B cell (primary cell): ENCODE measurements at regions not wholly inside any gene's neighbourhood (a gene's known extent, or its start where the extent isn't known, plus 50 kb on each side); places are given as distances from the start of the nearest gene placed in this dataset.

Experiments used
- ATAC-seq: fragments of 200-7000 bp; cut with Tn5 transposase; one replicate; pipeline ENCODE4 v1.10.0; 2021; ENCODE audit warnings: low read depth, mild to moderate bottlenecking, moderate number of reproducible peaks, moderate library complexity
- CTCF ChIA-PET: fragments of 350-600 bp; sonication (Branson Sonifier 250); formaldehyde crosslinking; loops from one replicate; lab custom pipeline; 2021; ENCODE audit warnings: antibody characterized with exemption, inconsistent platforms; lab: Charles Lee
- POLR2A ChIA-PET: fragments of 350-600 bp; sonication (Branson Sonifier 250); formaldehyde crosslinking; loops from one replicate; lab custom pipeline; 2021; ENCODE audit warnings: antibody characterized with exemption; lab: Charles Lee
- DNase-seq: peaks from one replicate; pipeline ENCODE4 v3.0.0; 2013
- H2AFZ ChIP-seq: 2 replicates; pipeline ENCODE4 v1.6.1; 2012; ENCODE audit warnings: mild to moderate bottlenecking, low read depth, low read length; ENCODE audit not compliant: insufficient read depth, poor library complexity, severe bottlenecking
- H3K27ac ChIP-seq, 2 donors: 1 replicate in 1 of 2; 2 replicates in 1 of 2; pipeline ENCODE4 v1.5.1; 2012 to 2013; ENCODE audit warnings: low read length in 2 of 2, mild to moderate bottlenecking in 2 of 2, moderate library complexity in 1 of 2
- H3K27me3 ChIP-seq, 4 experiments: fragments of 200-600 bp in 1 of 4; sonication (generic) in 1 of 4; replicated peaks in 1 of 4; 1 replicate in 2 of 4; 2 replicates in 2 of 4; pipeline versions ENCODE4 v1.6.1 to v1.7.0; 2013 to 2016; ENCODE audit warnings: low read length in 3 of 4, mild to moderate bottlenecking in 2 of 4, mixed read lengths in 1 of 4, moderate library complexity in 1 of 4; ENCODE audit not compliant: insufficient read depth in 4 of 4, control insufficient read depth in 3 of 4; ENCODE audit errors: control extremely low read depth in 1 of 4
- H3K36me3 ChIP-seq, 2 experiments: replicated peaks in 1 of 2; 1 replicate in 1 of 2; 2 replicates in 1 of 2; pipeline versions ENCODE4 v1.6.1 to v1.7.1; 2013; ENCODE audit warnings: low read length in 1 of 2; ENCODE audit not compliant: insufficient read depth in 2 of 2, control insufficient read depth in 1 of 2; ENCODE audit errors: control extremely low read depth in 1 of 2, extremely low read depth in 1 of 2
- H3K4me1 ChIP-seq, 2 donors: fragments of 200-600 bp in 1 of 2; sonication (generic) in 1 of 2; 1 replicate in 1 of 2; 2 replicates in 1 of 2; pipeline versions ENCODE4 v1.5.1 to v1.6.1; 2013 to 2017; ENCODE audit warnings: low read length in 2 of 2; ENCODE audit not compliant: control insufficient read depth in 2 of 2, insufficient read depth in 2 of 2
- H3K4me2 ChIP-seq: replicated peaks from 2 replicates; pipeline ENCODE3; 2012; ENCODE audit warnings: mild to moderate bottlenecking, low read depth, low read length; ENCODE audit not compliant: poor library complexity, severe bottlenecking
- H3K4me3 ChIP-seq, 5 experiments: fragments of 200-600 bp in 1 of 5; sonication (generic) in 1 of 5; 1 replicate in 3 of 5; 2 replicates in 2 of 5; pipeline versions ENCODE4 v1.5.1 to v1.7.0; 2011 to 2016; ENCODE audit warnings: low read length in 4 of 5, mild to moderate bottlenecking in 4 of 5, low read depth in 2 of 5, control low read depth in 1 of 5, moderate library complexity in 1 of 5; ENCODE audit not compliant: insufficient read depth in 1 of 5; ENCODE audit errors: control extremely low read depth in 1 of 5, extremely low read depth in 1 of 5
- H3K79me2 ChIP-seq: fragments of 200-600 bp; sonication (generic); one replicate; pipeline ENCODE4 v1.6.0; 2016; ENCODE audit warnings: low read length; ENCODE audit not compliant: control insufficient read depth, insufficient read depth
- H3K9ac ChIP-seq: fragments of 200-600 bp; sonication (generic); 2 replicates; pipeline ENCODE4 v1.6.1; 2017; ENCODE audit warnings: mild to moderate bottlenecking, low read length, moderate library complexity
- H3K9me3 ChIP-seq, 3 donors: one replicate each; pipeline versions ENCODE4 v1.6.1 to v1.7.1; 2013; ENCODE audit warnings: low read length in 2 of 3; ENCODE audit not compliant: control insufficient read depth in 2 of 3, insufficient read depth in 1 of 3; ENCODE audit errors: control extremely low read depth in 1 of 3
- H4K20me1 ChIP-seq: 2 replicates; pipeline ENCODE4 v1.6.0; 2012; ENCODE audit warnings: mild to moderate bottlenecking, low read length; ENCODE audit not compliant: insufficient read depth, control insufficient read depth, poor library complexity, severe bottlenecking
- H3K27ac Mint-ChIP-seq: one replicate; pipeline ENCODE4 v1.8.0; 2021; ENCODE audit warnings: mixed read lengths
- H3K27me3 Mint-ChIP-seq: one replicate; pipeline ENCODE4 v1.8.0; 2021; ENCODE audit warnings: mixed read lengths
- H3K4me1 Mint-ChIP-seq: one replicate; pipeline ENCODE4 v1.8.0; 2021; ENCODE audit warnings: mixed read lengths
- H3K4me3 Mint-ChIP-seq: one replicate; pipeline ENCODE4 v1.8.0; 2021; ENCODE audit warnings: mixed read lengths
- H3K9me3 Mint-ChIP-seq: one replicate; pipeline ENCODE4 v1.8.0; 2022; ENCODE audit warnings: mixed read lengths; ENCODE audit not compliant: insufficient read depth
- CTCF ChIP-seq: fragments of 200-600 bp; IDR thresholded peaks from one replicate; pipeline ENCODE4 v1.8.0; 2022; ENCODE audit warnings: antibody characterized with exemption, mild to moderate bottlenecking
- EZH2 ChIP-seq: IDR thresholded peaks from 2 replicates; pipeline ENCODE4 v1.6.1; 2012; ENCODE audit warnings: borderline replicate concordance, low read depth, mild to moderate bottlenecking, moderate library complexity, low read length; ENCODE audit not compliant: insufficient read depth, poor library complexity, severe bottlenecking
- WGBS: methylation state at CpG from one replicate; pipeline ENCODE4 v1.1.5; 2013; ENCODE audit warnings: missing lambda C conversion rate; ENCODE audit not compliant: insufficient coverage; 5-methylcytosine and 5-hydroxymethylcytosine counted together
- intact Hi-C: fragments of 100-400 bp; cut with micrococcal nuclease; formaldehyde crosslinking; loops from one replicate; pipeline ENCODE4 v1.10.0; 2022

GRCh38 chr5:110021251-110021650, 331.5 kb downstream of the MAN2A1 start:
- H3K4me1 ChIP-seq: no peaks in the 10 kb centered on the region
- H3K9me3 ChIP-seq: peaks cover 0 to 6% (median 0%) of the 10 kb centered on the region in 3 donors
- Mint-ChIP-seq H3K27ac (no peak overlapping the region), H3K4me1 (no peaks in the 10 kb centered on the region), H3K4me3 (no peak overlapping the region), H3K9me3 (no peaks in the 10 kb centered on the region), H3K27me3 (peaks cover 3% of the 10 kb centered on the region)
- no peaks in the 10 kb centered on the region for H3K79me2 ChIP-seq
- 88% methylated on average over 3 of the region's 3 CpGs for WGBS
- no peak overlapping the region for H3K4me2 ChIP-seq
- no peaks in the 10 kb centered on the region for H3K27me3 ChIP-seq
- H3K27ac ChIP-seq: no peak overlapping the region
- TF ChIP-seq EZH2 (no peak), CTCF (no peak)
- H3K36me3 ChIP-seq: no peaks in the 10 kb centered on the region
- no peak for DNase-seq
- no peak overlapping the region for H2AFZ ChIP-seq
- H3K9ac ChIP-seq: no peak overlapping the region
- ChIA-PET CTCF (no interaction called here), POLR2A (no interaction called here)
- no peaks in the 10 kb centered on the region for H4K20me1 ChIP-seq
- no peak for ATAC-seq
- intact Hi-C loops: no loop called here
- H3K4me3 ChIP-seq: no peak overlapping the region

GRCh38 chr5:110025160-110025559, 335.4 kb downstream of the MAN2A1 start:
- Histone ChIP-seq H3K36me3 (no peaks in the 10 kb centered on the region), H3K4me2 (no peak overlapping the region), H3K27ac (no peak overlapping the region), H2AFZ (no peak overlapping the region), H4K20me1 (no peaks in the 10 kb centered on the region), H3K27me3 (no peaks in the 10 kb centered on the region), H3K79me2 (no peaks in the 10 kb centered on the region), H3K9me3 (no peaks in the 10 kb centered on the region), H3K4me3 (no peak overlapping the region), H3K4me1 (no peaks in the 10 kb centered on the region), H3K9ac (no peak overlapping the region)
- TF ChIP-seq CTCF (no peak), EZH2 (no peak)
- intact Hi-C loops: no loop called here
- H3K27me3 Mint-ChIP-seq: no peaks in the 10 kb centered on the region
- no peak for ATAC-seq
- no peaks in the 10 kb centered on the region for H3K4me1 Mint-ChIP-seq
- ChIA-PET POLR2A (no interaction called here), CTCF (no interaction called here)
- DNase-seq: no peak
- H3K4me3 Mint-ChIP-seq: no peak overlapping the region
- no peak overlapping the region for H3K27ac Mint-ChIP-seq
- no CpG with 5 or more reads among the region's 3 CpGs for WGBS
- no peaks in the 10 kb centered on the region for H3K9me3 Mint-ChIP-seq
